OCI-LY3 (cell line): ENCODE measurements at regions not wholly inside any gene's neighbourhood (a gene's known extent, or its start where the extent isn't known, plus 50 kb on each side); places are given as distances from the start of the nearest gene placed in this dataset.

ENCODE experiments used
- H2AFZ ChIP-seq: fragments of 200-600, 300-600 bp; shearing (Covaris generic); 2 replicates; pipeline ENCODE4 v1.6.0; 2014; ENCODE audit warnings: antibody characterized with exemption, low read depth, low read length
- H3K27ac ChIP-seq: fragments of 200-600, 300-600 bp; sonication (generic); 2 replicates; pipeline ENCODE4 v1.5.1; 2014; ENCODE audit warnings: mild to moderate bottlenecking, low read length, moderate library complexity, mixed read lengths
- H3K27me3 ChIP-seq: fragments of 200-600, 300-600 bp; sonication (generic); 2 replicates; pipeline ENCODE4 v1.6.1; 2014; ENCODE audit warnings: low read depth, low read length, mixed read lengths
- H3K36me3 ChIP-seq: fragments of 200-600, 300-600 bp; sonication (generic); replicated peaks from 2 replicates; pipeline ENCODE3; 2014; ENCODE audit warnings: low read depth, low read length, mixed read lengths
- H3K4me1 ChIP-seq: fragments of 300-600, 200-600 bp; sonication (generic); 2 replicates; pipeline ENCODE4 v1.6.1; 2014; ENCODE audit warnings: low read length, mixed read lengths
- H3K4me2 ChIP-seq: fragments of 200-600, 300-600 bp; sonication (generic); 2 replicates; pipeline ENCODE4 v1.6.1; 2014; ENCODE audit warnings: low read length, mixed read lengths
- H3K4me3 ChIP-seq: fragments of 300-600, 200-600 bp; sonication (generic); 2 replicates; pipeline ENCODE4 v1.5.1; 2014; ENCODE audit warnings: antibody characterized with exemption, mild to moderate bottlenecking, low read length, moderate library complexity
- H3K79me2 ChIP-seq: fragments of 300-600, 200-600 bp; shearing (Covaris generic); 2 replicates; pipeline ENCODE4 v1.6.1; 2014; ENCODE audit warnings: mild to moderate bottlenecking, low read length, mixed read lengths
- H3K9ac ChIP-seq: fragments of 300-600, 200-600 bp; shearing (Covaris generic); 2 replicates; pipeline ENCODE4 v1.6.0; 2014; ENCODE audit warnings: mild to moderate bottlenecking, low read length, moderate library complexity
- H3K9me3 ChIP-seq: fragments of 200-600, 300-600 bp; shearing (Covaris generic); 2 replicates; pipeline ENCODE4 v1.6.1; 2014; ENCODE audit warnings: low read length, mixed read lengths; ENCODE audit not compliant: insufficient read depth
- H4K20me1 ChIP-seq: fragments of 200-600, 300-600 bp; sonication (generic); 2 replicates; pipeline ENCODE4 v1.6.1; 2016; ENCODE audit warnings: low read length, mixed read lengths; ENCODE audit not compliant: insufficient read depth
- EZH2phosphoT487 ChIP-seq: fragments of 200-600 bp; shearing (Covaris generic); IDR thresholded peaks from 2 replicates; pipeline ENCODE4 v1.6.1; 2018; ENCODE audit warnings: antibody characterized with exemption, mixed run types, low read depth
- TF ChIP-seq, protein P1 (sequence below): fragments of 200-600, 300-600 bp; sonication (generic); IDR thresholded peaks from 2 replicates; pipeline ENCODE4 v1.5.1; 2014; ENCODE audit warnings: antibody characterized with exemption, low read length, low read depth

DNA sequence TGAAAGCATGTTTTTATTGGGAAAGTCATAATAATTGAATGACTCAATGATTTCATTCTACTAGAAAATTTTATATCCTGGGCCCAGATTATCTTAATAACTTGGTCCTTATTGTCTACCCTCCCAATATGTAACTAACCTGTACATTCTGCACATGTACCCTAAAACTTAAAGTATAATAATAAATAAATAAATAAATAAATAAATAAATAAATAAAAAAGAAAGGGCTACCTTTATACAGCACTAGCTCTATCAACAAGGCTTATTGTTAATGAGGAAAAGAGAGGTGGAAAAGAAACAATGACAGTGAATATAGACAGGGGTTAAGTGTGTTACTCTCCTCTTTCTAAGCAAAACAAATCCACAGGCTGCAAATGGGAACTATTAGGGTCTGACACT lies 83.6 kb downstream of the GRIN2B start:
- Histone ChIP-seq H3K27me3 (no peaks in the 10 kb centered on the region), H3K79me2 (no peaks in the 10 kb centered on the region), H3K9me3 (no peaks in the 10 kb centered on the region), H3K4me3 (no peak overlapping the region), H3K4me1 (no peaks in the 10 kb centered on the region), H4K20me1 (no peaks in the 10 kb centered on the region), H3K4me2 (no peak overlapping the region), H3K9ac (no peak overlapping the region), H3K36me3 (no peaks in the 10 kb centered on the region), H3K27ac (no peak overlapping the region), H2AFZ (no peak overlapping the region)
- TF ChIP-seq, protein P1, sequence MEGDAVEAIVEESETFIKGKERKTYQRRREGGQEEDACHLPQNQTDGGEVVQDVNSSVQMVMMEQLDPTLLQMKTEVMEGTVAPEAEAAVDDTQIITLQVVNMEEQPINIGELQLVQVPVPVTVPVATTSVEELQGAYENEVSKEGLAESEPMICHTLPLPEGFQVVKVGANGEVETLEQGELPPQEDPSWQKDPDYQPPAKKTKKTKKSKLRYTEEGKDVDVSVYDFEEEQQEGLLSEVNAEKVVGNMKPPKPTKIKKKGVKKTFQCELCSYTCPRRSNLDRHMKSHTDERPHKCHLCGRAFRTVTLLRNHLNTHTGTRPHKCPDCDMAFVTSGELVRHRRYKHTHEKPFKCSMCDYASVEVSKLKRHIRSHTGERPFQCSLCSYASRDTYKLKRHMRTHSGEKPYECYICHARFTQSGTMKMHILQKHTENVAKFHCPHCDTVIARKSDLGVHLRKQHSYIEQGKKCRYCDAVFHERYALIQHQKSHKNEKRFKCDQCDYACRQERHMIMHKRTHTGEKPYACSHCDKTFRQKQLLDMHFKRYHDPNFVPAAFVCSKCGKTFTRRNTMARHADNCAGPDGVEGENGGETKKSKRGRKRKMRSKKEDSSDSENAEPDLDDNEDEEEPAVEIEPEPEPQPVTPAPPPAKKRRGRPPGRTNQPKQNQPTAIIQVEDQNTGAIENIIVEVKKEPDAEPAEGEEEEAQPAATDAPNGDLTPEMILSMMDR: no peak
- no peak for TF ChIP-seq EZH2phosphoT487

DNA sequence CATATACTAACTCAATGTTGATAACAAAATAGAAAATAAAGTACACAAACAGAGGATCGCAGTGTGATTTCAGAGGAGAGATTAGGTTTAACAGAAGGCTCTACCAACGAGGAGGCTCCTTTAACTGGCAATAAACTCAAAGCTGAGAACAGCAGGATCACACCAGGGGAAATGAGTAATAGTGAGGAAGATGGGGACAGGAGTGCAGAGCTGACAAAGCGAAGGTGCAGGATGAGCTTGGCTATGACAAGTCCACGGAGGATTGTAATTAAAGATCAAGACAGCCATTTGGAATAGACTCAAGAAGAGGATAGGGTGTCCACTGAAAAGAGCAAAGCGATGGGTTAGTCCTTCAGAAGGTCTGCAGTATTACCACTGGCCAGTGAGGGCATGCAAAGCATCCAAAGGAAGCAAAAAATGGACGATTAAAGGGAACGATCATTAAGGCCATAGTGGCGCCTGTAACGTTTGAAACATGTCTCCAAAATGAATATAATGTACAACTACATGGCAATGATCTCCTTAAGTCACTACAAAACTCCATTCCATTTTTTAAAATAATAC lies 85.3 kb downstream of the GRIN2B start:
- no peak overlapping the region for H3K9ac ChIP-seq
- no peaks in the 10 kb centered on the region for H4K20me1 ChIP-seq
- no peaks in the 10 kb centered on the region for H3K9me3 ChIP-seq
- no peak overlapping the region for H2AFZ ChIP-seq
- H3K4me1 ChIP-seq: no peaks in the 10 kb centered on the region
- no peak overlapping the region for H3K4me3 ChIP-seq
- 0 out of 2 replicates have a peak, but pooled peaks cover 7% of the 10 kb centered on the region for H3K27me3 ChIP-seq
- no peak overlapping the region for H3K27ac ChIP-seq
- H3K36me3 ChIP-seq: no peaks in the 10 kb centered on the region
- no peaks in the 10 kb centered on the region for H3K79me2 ChIP-seq
- no peak overlapping the region for H3K4me2 ChIP-seq
- TF ChIP-seq, protein P1: no peak
- TF ChIP-seq EZH2phosphoT487: no peak

DNA sequence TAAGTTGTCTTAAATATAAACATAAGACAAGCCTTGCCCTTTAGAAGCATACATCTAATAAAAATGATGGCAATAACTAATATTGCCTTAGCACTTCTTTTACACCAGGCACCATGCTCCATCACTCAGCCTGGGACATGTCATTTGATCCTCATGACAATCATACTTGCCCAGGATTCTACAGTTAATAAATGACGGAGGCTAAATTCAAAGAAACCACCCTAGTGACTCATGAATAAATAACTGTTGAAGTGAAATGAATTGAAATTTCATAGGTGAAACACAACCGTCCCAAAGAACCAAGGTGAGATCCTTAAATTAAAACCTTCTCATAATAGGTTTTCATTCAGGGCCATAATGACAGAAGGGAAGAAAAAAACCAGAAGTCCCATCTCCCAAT lies 89.5 kb downstream of the GRIN2B start:
- Histone ChIP-seq H3K4me3 (no peak overlapping the region), H3K4me1 (no peaks in the 10 kb centered on the region), H2AFZ (no peak overlapping the region), H3K27me3 (peaks cover 11% of the 10 kb centered on the region; the same call in 1 of the 2 replicates), H3K36me3 (no peaks in the 10 kb centered on the region), H3K4me2 (no peak overlapping the region), H4K20me1 (no peaks in the 10 kb centered on the region), H3K79me2 (no peaks in the 10 kb centered on the region), H3K9ac (no peak overlapping the region), H3K27ac (no peak overlapping the region), H3K9me3 (no peaks in the 10 kb centered on the region)
- no peak for TF ChIP-seq EZH2phosphoT487
- TF ChIP-seq, protein P1: no peak

DNA sequence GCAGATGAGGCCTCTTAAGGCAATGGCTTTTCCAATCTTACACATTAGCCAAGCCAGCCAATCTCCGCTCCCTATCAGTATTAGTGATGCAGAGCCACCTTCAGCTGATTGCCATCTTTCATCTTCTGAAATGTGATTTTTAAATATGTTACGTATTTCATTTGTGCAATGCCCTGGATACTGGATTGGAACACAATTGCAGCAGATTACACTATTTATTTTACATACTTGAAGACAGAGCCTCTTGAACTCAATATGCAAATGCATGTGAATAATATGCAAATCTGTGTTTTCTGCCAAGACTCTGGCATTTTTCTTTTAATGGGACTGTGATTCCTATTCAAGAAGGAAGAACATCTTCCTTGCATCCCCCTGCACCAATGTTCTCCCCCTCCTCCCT lies 90.5 kb downstream of the GRIN2B start:
- Histone ChIP-seq H3K9ac (no peak overlapping the region), H3K79me2 (no peaks in the 10 kb centered on the region), H3K27ac (no peak overlapping the region), H3K27me3 (peaks cover 16% of the 10 kb centered on the region; the same call in 1 of the 2 replicates), H3K36me3 (no peaks in the 10 kb centered on the region), H3K4me1 (no peaks in the 10 kb centered on the region), H3K4me2 (no peak overlapping the region), H2AFZ (no peak overlapping the region), H4K20me1 (no peaks in the 10 kb centered on the region), H3K9me3 (no peaks in the 10 kb centered on the region), H3K4me3 (no peak overlapping the region)
- TF ChIP-seq, protein P1: no peak
- no peak for TF ChIP-seq EZH2phosphoT487
